ENCODE measurements at regions not wholly inside any gene's neighbourhood (a gene's known extent, or its start where the extent isn't known, plus 50 kb on each side); places are given as distances from the start of the nearest gene placed in this dataset.
"Not testable (repeated sequence)": the region's sequence is repeated elsewhere in the genome, so short reads cannot be mapped to it uniquely, and the experiment has no call there.

GRCh38 chr22:15849772-15850171 lies 159.9 kb downstream of the POTEH start:
- ATAC-seq: not testable (repeated sequence)

- not testable (repeated sequence) for ATAC-seq
Observed at GRCh38 chr22:15853716-15854373, 164.0 kb downstream of the POTEH start.

GRCh38 chr22:15854421-15854820 lies 164.6 kb downstream of the POTEH start:
- peak; percentile 34 for ATAC-seq

- not testable (repeated sequence) for ATAC-seq
Observed at GRCh38 chr22:15854978-15855377, 165.2 kb downstream of the POTEH start.

GRCh38 chr22:15880926-15881325 lies 191.1 kb downstream of the POTEH start:
- ATAC-seq: not testable (repeated sequence)

- ATAC-seq: not testable (repeated sequence)
Observed at GRCh38 chr22:15904326-15904725, 214.5 kb downstream of the POTEH start.

GRCh38 chr22:15911704-15912103 lies 221.9 kb downstream of the POTEH start:
- ATAC-seq: not testable (repeated sequence)

- ATAC-seq: peak; percentile 59
Observed at GRCh38 chr22:15919120-15919519, 229.3 kb downstream of the POTEH start.

- ATAC-seq: not testable (repeated sequence)
Observed at GRCh38 chr22:15920941-15921340, 231.1 kb downstream of the POTEH start.

- ATAC-seq: not testable (repeated sequence)
Observed at GRCh38 chr22:15922132-15922531, 232.3 kb downstream of the POTEH start.

- ATAC-seq: not testable (repeated sequence)
Observed at GRCh38 chr22:15922666-15923065, 232.8 kb downstream of the POTEH start.

GRCh38 chr22:15924820-15925219 lies 235.0 kb downstream of the POTEH start:
- not testable (repeated sequence) for ATAC-seq

- ATAC-seq: not testable (repeated sequence)
Observed at GRCh38 chr22:15927172-15927571, 237.3 kb downstream of the POTEH start.
